Astrocyte of the spinal cord (primary cell): ENCODE measurements at regions not wholly inside any gene's neighbourhood (a gene's known extent, or its start where the extent isn't known, plus 50 kb on each side); places are given as distances from the start of the nearest gene placed in this dataset.
"Not testable (repeated sequence)": the region's sequence is repeated elsewhere in the genome, so short reads cannot be mapped to it uniquely, and the experiment has no call there.

ENCODE experiments used
- DNase-seq: peaks from one replicate; pipeline ENCODE4 v3.0.0; 2011; ENCODE audit warnings: low read depth, low spot score
- H3K4me3 ChIP-seq: 2 replicates; pipeline ENCODE4 v1.5.1; 2011; ENCODE audit warnings: low read depth, mild to moderate bottlenecking, low read length, moderate library complexity
- in situ Hi-C: cut with HindIII; loops from 2 replicates; pipeline ENCODE4 v1.10.0; 2017; ENCODE audit warnings: low sequenced_read_pairs
- TF ChIP-seq, protein P1 (sequence below): IDR thresholded peaks from 2 replicates; pipeline ENCODE4 v1.5.1; 2012; ENCODE audit warnings: low read depth, mild to moderate bottlenecking, low read length, inconsistent platforms

DNA sequence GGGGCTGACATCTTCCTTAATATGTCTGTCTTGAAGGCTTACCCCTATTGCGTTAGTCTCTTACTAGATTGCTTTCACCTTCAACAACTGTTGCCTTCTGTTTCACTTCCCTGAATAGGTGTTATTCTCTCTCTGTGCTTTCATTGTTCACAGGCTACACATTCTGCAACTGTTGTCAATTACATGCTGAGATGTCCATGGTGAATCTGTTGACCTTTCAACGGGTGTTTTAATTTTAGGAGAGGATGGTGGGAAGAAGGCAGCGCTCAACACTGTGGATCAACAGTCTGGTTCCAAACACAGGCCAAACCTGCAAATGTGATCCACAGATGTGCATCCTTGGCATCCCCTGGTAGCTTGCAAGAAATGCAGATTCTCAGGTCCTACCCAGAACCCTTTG, 101.9 kb downstream of the DACT1 start:
- TF ChIP-seq, protein P1, sequence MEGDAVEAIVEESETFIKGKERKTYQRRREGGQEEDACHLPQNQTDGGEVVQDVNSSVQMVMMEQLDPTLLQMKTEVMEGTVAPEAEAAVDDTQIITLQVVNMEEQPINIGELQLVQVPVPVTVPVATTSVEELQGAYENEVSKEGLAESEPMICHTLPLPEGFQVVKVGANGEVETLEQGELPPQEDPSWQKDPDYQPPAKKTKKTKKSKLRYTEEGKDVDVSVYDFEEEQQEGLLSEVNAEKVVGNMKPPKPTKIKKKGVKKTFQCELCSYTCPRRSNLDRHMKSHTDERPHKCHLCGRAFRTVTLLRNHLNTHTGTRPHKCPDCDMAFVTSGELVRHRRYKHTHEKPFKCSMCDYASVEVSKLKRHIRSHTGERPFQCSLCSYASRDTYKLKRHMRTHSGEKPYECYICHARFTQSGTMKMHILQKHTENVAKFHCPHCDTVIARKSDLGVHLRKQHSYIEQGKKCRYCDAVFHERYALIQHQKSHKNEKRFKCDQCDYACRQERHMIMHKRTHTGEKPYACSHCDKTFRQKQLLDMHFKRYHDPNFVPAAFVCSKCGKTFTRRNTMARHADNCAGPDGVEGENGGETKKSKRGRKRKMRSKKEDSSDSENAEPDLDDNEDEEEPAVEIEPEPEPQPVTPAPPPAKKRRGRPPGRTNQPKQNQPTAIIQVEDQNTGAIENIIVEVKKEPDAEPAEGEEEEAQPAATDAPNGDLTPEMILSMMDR = no peak
- in situ Hi-C loops = no loop called here
- no peak overlapping the region for H3K4me3 ChIP-seq
- no peak for DNase-seq

DNA sequence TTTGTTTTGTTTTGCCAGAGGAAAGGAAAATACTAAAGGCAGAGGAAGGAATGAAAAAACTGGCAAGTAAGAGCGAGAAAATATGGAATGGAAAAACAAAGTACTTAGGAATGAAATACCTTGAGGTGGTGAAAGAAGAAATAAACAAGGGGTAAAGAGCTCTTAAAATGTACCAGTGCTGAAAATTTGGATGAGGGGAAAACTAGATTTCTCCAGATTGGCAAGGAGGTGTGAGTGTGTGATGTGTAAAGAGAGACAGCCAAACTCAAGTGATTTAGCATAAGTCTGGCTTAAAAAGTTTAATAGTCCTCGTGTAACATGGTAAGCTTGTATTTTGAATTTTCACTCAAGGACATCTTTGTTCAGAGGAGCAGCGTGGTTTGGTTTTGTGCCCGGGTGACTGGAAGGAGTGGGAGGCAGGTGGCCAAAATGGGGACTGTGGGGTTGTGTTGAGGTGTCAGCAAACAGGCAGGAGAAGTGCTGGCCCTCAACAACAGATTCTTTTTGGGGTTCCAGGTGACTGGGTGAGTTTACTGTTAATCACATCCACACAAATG, 102.7 kb downstream of the DACT1 start:
- H3K4me3 ChIP-seq = no peak overlapping the region
- in situ Hi-C loops = no loop called here
- no peak for DNase-seq
- TF ChIP-seq, protein P1 = no peak

DNA sequence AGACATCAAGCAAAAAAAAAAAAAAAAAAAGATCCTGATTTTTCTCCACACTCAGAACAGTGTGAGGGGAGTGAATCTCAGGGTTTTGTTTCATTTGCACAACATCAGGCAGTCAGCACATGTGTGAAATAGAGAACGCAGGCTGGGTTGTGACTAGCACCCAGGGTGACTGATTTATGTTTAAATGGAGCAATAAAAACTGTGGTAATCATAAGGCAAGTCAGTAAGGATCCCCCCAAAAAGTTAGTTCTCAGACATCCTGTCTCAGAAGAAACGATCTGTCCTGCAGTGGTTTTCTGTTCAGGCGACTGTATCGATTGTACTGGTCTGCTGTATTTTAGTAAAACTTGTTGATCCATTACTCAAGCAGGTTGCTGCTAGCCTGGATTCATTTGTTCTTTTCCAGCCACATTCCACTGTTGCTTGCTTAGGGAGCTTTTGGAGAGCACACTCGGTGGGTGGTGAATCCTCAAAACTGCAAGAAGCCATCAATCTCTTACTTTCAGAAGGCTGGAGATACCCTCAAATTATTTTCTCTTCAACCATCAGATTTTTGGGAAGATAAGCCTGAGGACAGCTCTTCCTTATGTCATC, 107.1 kb downstream of the DACT1 start:
- DNase-seq = no peak
- in situ Hi-C loops = no loop called here
- H3K4me3 ChIP-seq = no peak overlapping the region
- TF ChIP-seq, protein P1 = no peak

DNA sequence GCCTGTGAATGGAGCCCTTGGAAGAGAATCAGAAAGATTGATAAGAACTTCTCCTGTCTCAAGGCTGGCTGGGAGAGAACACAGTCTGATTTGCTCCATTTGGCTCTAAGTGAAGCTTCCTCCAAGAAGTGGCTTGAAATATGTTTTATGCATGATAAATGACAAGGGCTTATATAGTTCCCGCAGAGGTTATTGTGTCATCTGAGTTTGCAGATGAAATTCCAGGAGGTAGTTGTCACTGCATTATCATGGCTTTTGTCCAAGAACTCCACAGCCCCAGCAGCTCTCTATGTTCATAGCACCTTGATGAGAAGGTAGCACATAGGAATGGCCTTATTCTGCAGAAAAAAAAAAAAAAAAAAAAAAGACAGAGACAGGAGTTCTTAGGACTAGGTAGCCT, 108.5 kb downstream of the DACT1 start:
- in situ Hi-C loops = no loop called here
- H3K4me3 ChIP-seq = no peak overlapping the region
- peak; percentile 55 for DNase-seq
- TF ChIP-seq, protein P1 = no peak

DNA sequence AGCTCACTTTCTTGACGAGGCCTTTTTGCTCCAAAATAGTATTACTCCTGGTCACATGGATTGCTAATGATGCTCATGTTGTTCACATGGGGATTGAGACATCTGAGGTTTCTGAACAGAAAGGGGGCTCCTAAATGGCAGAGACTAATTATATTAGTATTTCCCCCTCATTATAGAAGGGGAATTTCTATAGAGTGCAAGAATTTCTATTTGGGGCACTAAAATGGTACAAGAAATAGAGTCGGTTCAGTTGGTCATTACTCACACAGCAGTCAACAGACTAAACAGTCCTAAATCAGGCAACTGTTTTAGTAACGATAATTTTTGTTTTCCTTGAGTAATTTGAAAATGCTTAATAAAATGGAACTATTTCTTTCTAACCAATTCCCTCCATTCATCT, 108.9 kb downstream of the DACT1 start:
- TF ChIP-seq, protein P1 = no peak
- DNase-seq = no peak
- in situ Hi-C loops = no loop called here
- no peak overlapping the region for H3K4me3 ChIP-seq

DNA sequence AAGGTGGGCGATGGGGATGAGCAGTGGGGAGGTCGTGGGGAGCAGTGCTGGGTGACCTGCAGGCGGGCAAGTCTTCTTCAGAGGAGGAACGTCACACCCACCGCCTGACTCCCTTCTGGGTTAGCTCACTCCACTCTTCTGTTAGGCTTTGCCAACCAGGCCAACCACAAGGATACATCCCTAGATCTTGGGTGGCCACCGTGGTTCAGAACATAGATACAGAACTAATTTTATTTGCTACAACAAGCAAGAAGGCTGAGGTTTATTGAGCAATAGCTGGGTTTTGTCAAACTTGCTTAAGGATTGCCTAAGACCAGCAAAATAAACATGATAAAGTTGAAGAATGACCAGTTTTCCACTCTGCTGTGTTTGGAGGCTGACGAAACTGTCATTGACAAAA, 109.4 kb downstream of the DACT1 start:
- in situ Hi-C loops = no loop called here
- no peak overlapping the region for H3K4me3 ChIP-seq
- peak; percentile 80 for DNase-seq
- TF ChIP-seq, protein P1 = no peak

DNA sequence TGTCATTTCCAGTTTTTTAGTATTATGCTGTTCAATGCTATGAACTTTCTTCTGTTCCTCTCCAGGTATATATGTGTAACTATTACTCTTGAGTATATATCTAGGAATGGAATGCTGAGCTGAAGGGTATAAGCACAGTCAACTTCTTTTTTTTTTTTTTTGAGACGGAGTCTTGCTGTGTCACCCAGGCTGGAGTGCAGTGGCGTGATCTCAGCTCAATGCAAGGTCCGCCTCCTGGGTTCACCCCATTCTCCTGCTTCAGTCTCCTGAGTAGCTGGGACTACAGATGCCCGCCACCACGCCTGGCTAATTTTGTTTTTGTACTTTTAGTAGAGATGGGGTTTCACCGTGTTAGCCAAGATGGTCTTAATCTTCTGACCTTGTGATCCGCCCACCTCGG, 110.5 kb downstream of the DACT1 start:
- H3K4me3 ChIP-seq, in situ Hi-C loops, DNase-seq: not testable (repeated sequence)
